ENCODE measurements at regions not wholly inside any gene's neighbourhood (a gene's known extent, or its start where the extent isn't known, plus 50 kb on each side); places are given as distances from the start of the nearest gene placed in this dataset.

GRCh38 chr20:3339571-3339970 is 67.9 kb downstream of the DNAAF9 start:
- no peak for TF ChIP-seq CTCF (IDR thresholded peaks at IDR 0.05; ENCODE audit: control insufficient read depth, extremely low read depth, insufficient read depth)
- DNase-seq (ENCODE audit: low read depth), result no peak
- no peak overlapping the region for H3K4me3 ChIP-seq (ENCODE audit: low read depth, low read length)

- DNase-seq (ENCODE audit: low read depth), result no peak
- no peak for TF ChIP-seq CTCF (IDR thresholded peaks at IDR 0.05; ENCODE audit: control insufficient read depth, extremely low read depth, insufficient read depth)
- H3K4me3 ChIP-seq (ENCODE audit: low read depth, low read length), result no peak overlapping the region
Measured at GRCh38 chr20:3339076-3339475, 68.4 kb downstream of the DNAAF9 start.

- no peak overlapping the region for H3K4me3 ChIP-seq (ENCODE audit: low read depth, low read length)
- no peak for DNase-seq (ENCODE audit: low read depth)
- no peak for TF ChIP-seq CTCF (IDR thresholded peaks at IDR 0.05; ENCODE audit: control insufficient read depth, extremely low read depth, insufficient read depth)
Measured at GRCh38 chr20:3334156-3334943, 73.1 kb downstream of the DNAAF9 start.

- no peak for TF ChIP-seq CTCF (IDR thresholded peaks at IDR 0.05; ENCODE audit: control insufficient read depth, extremely low read depth, insufficient read depth)
- no peak overlapping the region for H3K4me3 ChIP-seq (ENCODE audit: low read depth, low read length)
- no peak for DNase-seq (ENCODE audit: low read depth)
Measured at GRCh38 chr20:3330046-3330741, 77.3 kb downstream of the DNAAF9 start.

GRCh38 chr20:3328501-3328900 is 79.0 kb downstream of the DNAAF9 start:
- TF ChIP-seq CTCF (IDR thresholded peaks at IDR 0.05; ENCODE audit: control insufficient read depth, extremely low read depth, insufficient read depth), result no peak
- H3K4me3 ChIP-seq (ENCODE audit: low read depth, low read length), result no peak overlapping the region
- no peak for DNase-seq (ENCODE audit: low read depth)

- no peak for DNase-seq (ENCODE audit: low read depth)
- H3K4me3 ChIP-seq (ENCODE audit: low read depth, low read length), result no peak overlapping the region
- TF ChIP-seq CTCF (IDR thresholded peaks at IDR 0.05; ENCODE audit: control insufficient read depth, extremely low read depth, insufficient read depth), result no peak
Measured at GRCh38 chr20:3326779-3327521, 80.5 kb downstream of the DNAAF9 start.

Data from LNCaP clone FGC (cell line).